ENCODE measurements at regions not wholly inside any gene's neighbourhood (a gene's known extent, or its start where the extent isn't known, plus 50 kb on each side); places are given as distances from the start of the nearest gene placed in this dataset.

- TF ChIP-seq POU6F1 (CRISPR knock-in tag; IDR thresholded peaks at IDR 0.05; ENCODE audit: borderline replicate concordance, low read depth) (no peak), OSR1 (CRISPR knock-in tag; IDR thresholded peaks at IDR 0.05) (no peak), TSHZ2 (CRISPR knock-in tag; IDR thresholded peaks at IDR 0.05) (no peak), ESRRG (CRISPR knock-in tag; IDR thresholded peaks at IDR 0.05) (no peak), RARB (CRISPR knock-in tag; IDR thresholded peaks at IDR 0.05) (no peak), CREB5 (CRISPR knock-in tag; IDR thresholded peaks at IDR 0.05; ENCODE audit: low read depth) (no peak), ZNF70 (CRISPR knock-in tag; IDR thresholded peaks at IDR 0.05) (no peak), CSDC2 (CRISPR knock-in tag; IDR thresholded peaks at IDR 0.05) (no peak), SNAI2 (CRISPR knock-in tag; IDR thresholded peaks at IDR 0.05) (no peak), GLIS3 (CRISPR knock-in tag; IDR thresholded peaks at IDR 0.05) (no peak), ZFP30 (CRISPR knock-in tag; IDR thresholded peaks at IDR 0.05) (no peak), ISL1 (CRISPR knock-in tag; IDR thresholded peaks at IDR 0.05) (no peak), TCF4 (CRISPR knock-in tag; IDR thresholded peaks at IDR 0.05; ENCODE audit: borderline replicate concordance) (no peak), CSRNP3 (CRISPR knock-in tag; IDR thresholded peaks at IDR 0.05) (no peak), BACH2 (CRISPR knock-in tag; IDR thresholded peaks at IDR 0.05; ENCODE audit: borderline replicate concordance) (no peak), PPARA (CRISPR knock-in tag; IDR thresholded peaks at IDR 0.05; ENCODE audit: borderline replicate concordance) (no peak), ZC3H10 (CRISPR knock-in tag; IDR thresholded peaks at IDR 0.05) (no peak), ARNTL (CRISPR knock-in tag; IDR thresholded peaks at IDR 0.05; ENCODE audit: borderline replicate concordance, low read depth) (no peak), TOX (CRISPR knock-in tag; IDR thresholded peaks at IDR 0.05; ENCODE audit: borderline replicate concordance) (no peak)
- ATAC-seq: no peak
These were observed 140.2 kb upstream of the SESN3 start for GRCh38 chr11:95371153-95371552.

GRCh38 chr11:95367726-95368125 lies 136.7 kb upstream of the SESN3 start:
- TF ChIP-seq TSHZ2 (CRISPR knock-in tag; IDR thresholded peaks at IDR 0.05) (no peak), ZNF565 (CRISPR knock-in tag; conservative IDR thresholded peaks at IDR 0.05; ENCODE audit: low read depth) (no peak), TOX (CRISPR knock-in tag; IDR thresholded peaks at IDR 0.05; ENCODE audit: borderline replicate concordance) (no peak), CSRNP3 (CRISPR knock-in tag; IDR thresholded peaks at IDR 0.05) (no peak), POU6F1 (CRISPR knock-in tag; IDR thresholded peaks at IDR 0.05; ENCODE audit: borderline replicate concordance, low read depth) (no peak), TCF4 (CRISPR knock-in tag; IDR thresholded peaks at IDR 0.05; ENCODE audit: borderline replicate concordance) (no peak), CREB5 (CRISPR knock-in tag; IDR thresholded peaks at IDR 0.05; ENCODE audit: low read depth) (no peak), SNAI2 (CRISPR knock-in tag; IDR thresholded peaks at IDR 0.05) (no peak), ARNTL (CRISPR knock-in tag; IDR thresholded peaks at IDR 0.05; ENCODE audit: borderline replicate concordance, low read depth) (no peak), GLIS3 (CRISPR knock-in tag; IDR thresholded peaks at IDR 0.05) (no peak), RARB (CRISPR knock-in tag; IDR thresholded peaks at IDR 0.05) (no peak), CSDC2 (CRISPR knock-in tag; IDR thresholded peaks at IDR 0.05) (no peak), ZFP3 (CRISPR knock-in tag; IDR thresholded peaks at IDR 0.05) (no peak), ZNF70 (CRISPR knock-in tag; IDR thresholded peaks at IDR 0.05) (no peak), ZC3H10 (CRISPR knock-in tag; IDR thresholded peaks at IDR 0.05) (no peak)
- ATAC-seq: no peak

Measured in SK-N-SH treated with all-trans-retinoic acid at 6 μM for 48 hours (cell line).